Glutamatergic neuron (in vitro differentiated cells): ENCODE measurements at regions not wholly inside any gene's neighbourhood (a gene's known extent, or its start where the extent isn't known, plus 50 kb on each side); places are given as distances from the start of the nearest gene placed in this dataset.
"Not testable (repeated sequence)": the region's sequence is repeated elsewhere in the genome, so short reads cannot be mapped to it uniquely, and the experiment has no call there.

ENCODE experiments used
- DNase-seq: peaks from one replicate; pipeline ENCODE4 v3.0.0; 2022
- H3K27ac Mint-ChIP-seq: one replicate; pipeline ENCODE4 v1.8.0; 2020; ENCODE audit warnings: mild to moderate bottlenecking, mixed read lengths, inconsistent platforms; ENCODE audit not compliant: unreplicated experiment
- H3K27me3 Mint-ChIP-seq: one replicate; pipeline ENCODE4 v1.8.0; 2020; ENCODE audit warnings: mild to moderate bottlenecking, moderate library complexity, mixed read lengths, inconsistent platforms; ENCODE audit not compliant: unreplicated experiment
- H3K36me3 Mint-ChIP-seq: one replicate; pipeline ENCODE4 v1.8.0; 2020; ENCODE audit warnings: mild to moderate bottlenecking, mixed read lengths, inconsistent platforms; ENCODE audit not compliant: unreplicated experiment
- H3K4me1 Mint-ChIP-seq: one replicate; pipeline ENCODE4 v1.8.0; 2020; ENCODE audit warnings: mild to moderate bottlenecking, low read depth, mixed read lengths, inconsistent platforms; ENCODE audit not compliant: unreplicated experiment
- H3K4me3 Mint-ChIP-seq: one replicate; pipeline ENCODE4 v1.8.0; 2020; ENCODE audit warnings: mild to moderate bottlenecking, mixed read lengths, inconsistent platforms; ENCODE audit not compliant: unreplicated experiment
- H3K9me3 Mint-ChIP-seq: one replicate; pipeline ENCODE4 v1.8.0; 2020; ENCODE audit warnings: mild to moderate bottlenecking, moderate library complexity, mixed read lengths, inconsistent platforms; ENCODE audit not compliant: unreplicated experiment
- TF ChIP-seq, protein P1 (sequence below): fragments of 200-600 bp; sonication (generic); IDR thresholded peaks from one replicate; pipeline ENCODE4 v1.5.0; 2021; ENCODE audit not compliant: partially characterized antibody, unreplicated experiment

DNA sequence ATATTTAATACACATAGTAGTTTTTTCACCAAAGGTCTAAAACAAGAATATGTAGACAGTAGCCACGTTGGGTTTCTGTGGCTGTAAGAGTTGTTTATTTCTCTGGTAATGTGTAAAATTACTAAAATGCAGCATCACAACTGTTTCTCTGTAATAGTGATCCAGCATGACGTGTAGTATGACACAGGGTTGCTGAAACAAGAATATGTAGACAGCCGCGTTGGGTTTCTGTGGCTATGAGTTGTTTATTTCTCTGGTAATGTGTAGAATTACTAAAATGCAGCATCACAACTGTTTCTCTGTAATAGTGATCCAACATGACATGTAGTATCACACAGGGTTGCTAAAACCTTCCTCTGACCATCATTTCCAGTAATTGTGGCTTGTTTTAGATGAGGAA, 153.6 kb upstream of the ZNF717 start:
- no peaks in the 10 kb centered on the region for H3K4me1 Mint-ChIP-seq
- no peak overlapping the region for H3K4me3 Mint-ChIP-seq
- TF ChIP-seq, protein P1, sequence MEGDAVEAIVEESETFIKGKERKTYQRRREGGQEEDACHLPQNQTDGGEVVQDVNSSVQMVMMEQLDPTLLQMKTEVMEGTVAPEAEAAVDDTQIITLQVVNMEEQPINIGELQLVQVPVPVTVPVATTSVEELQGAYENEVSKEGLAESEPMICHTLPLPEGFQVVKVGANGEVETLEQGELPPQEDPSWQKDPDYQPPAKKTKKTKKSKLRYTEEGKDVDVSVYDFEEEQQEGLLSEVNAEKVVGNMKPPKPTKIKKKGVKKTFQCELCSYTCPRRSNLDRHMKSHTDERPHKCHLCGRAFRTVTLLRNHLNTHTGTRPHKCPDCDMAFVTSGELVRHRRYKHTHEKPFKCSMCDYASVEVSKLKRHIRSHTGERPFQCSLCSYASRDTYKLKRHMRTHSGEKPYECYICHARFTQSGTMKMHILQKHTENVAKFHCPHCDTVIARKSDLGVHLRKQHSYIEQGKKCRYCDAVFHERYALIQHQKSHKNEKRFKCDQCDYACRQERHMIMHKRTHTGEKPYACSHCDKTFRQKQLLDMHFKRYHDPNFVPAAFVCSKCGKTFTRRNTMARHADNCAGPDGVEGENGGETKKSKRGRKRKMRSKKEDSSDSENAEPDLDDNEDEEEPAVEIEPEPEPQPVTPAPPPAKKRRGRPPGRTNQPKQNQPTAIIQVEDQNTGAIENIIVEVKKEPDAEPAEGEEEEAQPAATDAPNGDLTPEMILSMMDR: no peak
- no peaks in the 10 kb centered on the region for H3K9me3 Mint-ChIP-seq
- no peaks in the 10 kb centered on the region for H3K27me3 Mint-ChIP-seq
- no peak overlapping the region for H3K27ac Mint-ChIP-seq
- no peaks in the 10 kb centered on the region for H3K36me3 Mint-ChIP-seq
- DNase-seq: no peak

DNA sequence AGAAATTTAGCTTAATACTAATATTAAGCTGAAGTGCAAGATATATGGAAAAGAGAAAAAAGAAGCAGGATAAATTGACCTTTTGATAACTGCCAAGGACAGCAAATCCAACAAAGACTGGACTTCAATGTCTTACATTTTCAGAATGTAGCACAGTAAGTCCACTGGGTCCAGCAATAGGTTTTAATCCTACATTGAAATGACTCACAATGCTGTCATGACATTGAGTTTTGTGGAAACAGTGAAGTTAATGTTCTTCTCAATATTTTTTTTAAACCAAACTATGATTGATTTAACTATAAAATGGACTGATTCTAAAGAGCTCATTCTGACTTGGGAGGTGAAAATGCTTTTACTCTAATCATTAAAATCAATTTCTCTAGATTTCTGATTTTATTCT, 166.6 kb upstream of the ZNF717 start:
- no peak overlapping the region for H3K27ac Mint-ChIP-seq
- no peaks in the 10 kb centered on the region for H3K9me3 Mint-ChIP-seq
- H3K27me3 Mint-ChIP-seq: no peaks in the 10 kb centered on the region
- TF ChIP-seq, protein P1: no peak
- H3K4me1 Mint-ChIP-seq: no peaks in the 10 kb centered on the region
- H3K4me3 Mint-ChIP-seq: no peak overlapping the region
- no peak for DNase-seq
- H3K36me3 Mint-ChIP-seq: no peaks in the 10 kb centered on the region

DNA sequence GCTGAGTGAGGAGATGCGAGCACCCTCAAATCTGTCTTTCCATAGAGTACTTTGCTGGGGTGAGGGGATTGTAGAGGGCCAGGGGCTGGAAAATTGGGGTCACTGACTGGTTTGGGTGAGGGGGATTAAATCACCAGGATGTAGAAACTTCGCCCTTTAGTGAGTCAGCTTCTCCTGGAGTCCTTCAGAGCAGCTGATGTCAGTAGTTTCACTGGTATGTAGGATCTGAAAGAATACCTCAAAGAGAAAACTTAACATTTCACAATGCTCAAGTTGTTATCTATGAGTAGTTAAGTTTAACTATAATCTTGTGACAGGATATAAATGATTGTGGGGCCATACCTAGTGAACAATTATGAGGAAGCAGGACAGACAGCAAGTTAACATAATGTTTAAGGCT, 174.7 kb upstream of the ZNF717 start:
- H3K4me3 Mint-ChIP-seq: not testable (repeated sequence)

DNA sequence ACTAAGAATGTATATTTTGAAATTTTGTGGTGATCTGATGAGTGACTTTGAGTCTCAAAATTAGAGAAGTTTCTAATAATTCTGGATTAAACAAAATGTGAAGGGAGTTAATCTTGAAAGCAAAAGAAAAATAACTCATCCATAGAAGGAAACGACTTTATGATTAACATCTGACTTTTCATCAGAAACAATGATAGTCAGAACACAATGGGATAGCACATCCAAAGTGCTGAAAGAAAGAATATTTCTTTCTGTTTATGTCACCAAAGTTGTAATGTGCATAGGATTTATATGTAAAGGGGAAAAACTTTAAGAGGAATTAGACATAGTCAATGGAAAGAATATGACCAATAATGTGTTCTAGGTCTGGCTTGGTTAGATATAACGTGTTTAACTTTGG, 176.7 kb upstream of the ZNF717 start:
- H3K9me3 Mint-ChIP-seq, H3K27ac Mint-ChIP-seq, H3K27me3 Mint-ChIP-seq, H3K4me3 Mint-ChIP-seq, H3K36me3 Mint-ChIP-seq, H3K4me1 Mint-ChIP-seq, DNase-seq: not testable (repeated sequence)

More for the DNA sequence above, 174.7 kb upstream of the ZNF717 start:
- DNase-seq, H3K9me3 Mint-ChIP-seq, H3K36me3 Mint-ChIP-seq, H3K4me1 Mint-ChIP-seq, H3K27ac Mint-ChIP-seq, H3K27me3 Mint-ChIP-seq: not testable (repeated sequence)

GRCh38 chr3:75967071-75967470, 181.7 kb upstream of the ZNF717 start:
- Mint-ChIP-seq H3K27me3 (no peaks in the 10 kb centered on the region), H3K4me1 (no peaks in the 10 kb centered on the region), H3K9me3 (no peaks in the 10 kb centered on the region), H3K4me3 (no peak overlapping the region), H3K27ac (no peak overlapping the region), H3K36me3 (no peaks in the 10 kb centered on the region)
- TF ChIP-seq, protein P1: no peak
- DNase-seq: no peak

DNA sequence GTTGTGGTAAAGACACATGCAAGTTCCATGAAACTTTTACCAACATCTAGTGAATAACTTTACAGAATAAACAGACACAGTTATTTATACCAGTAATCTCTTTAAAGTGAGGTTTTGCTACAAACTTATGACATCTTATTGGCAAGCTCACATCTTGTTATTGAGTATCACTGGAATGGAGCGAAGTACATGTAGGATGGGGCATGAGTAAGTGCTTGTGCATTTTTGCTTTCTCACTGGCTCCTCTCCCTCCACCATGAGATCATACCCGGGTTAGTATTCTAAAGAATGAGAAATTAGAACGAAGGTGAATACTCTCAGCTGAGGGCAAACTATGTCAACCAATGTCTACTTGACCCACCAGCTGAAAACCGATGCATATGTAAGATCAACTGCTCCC, 193.3 kb upstream of the ZNF717 start:
- no peaks in the 10 kb centered on the region for H3K27me3 Mint-ChIP-seq
- no peak overlapping the region for H3K27ac Mint-ChIP-seq
- H3K4me3 Mint-ChIP-seq: no peak overlapping the region
- TF ChIP-seq, protein P1: no peak
- DNase-seq: no peak
- H3K4me1 Mint-ChIP-seq: no peaks in the 10 kb centered on the region
- H3K36me3 Mint-ChIP-seq: no peaks in the 10 kb centered on the region
- H3K9me3 Mint-ChIP-seq: no peaks in the 10 kb centered on the region
